ENCODE measurements at regions not wholly inside any gene's neighbourhood (a gene's known extent, or its start where the extent isn't known, plus 50 kb on each side); places are given as distances from the start of the nearest gene placed in this dataset.

- no peak overlapping the region for H3K27ac ChIP-seq (ENCODE audit: low read length)
- no peak overlapping the region for H3K4me2 ChIP-seq (ENCODE audit: insufficient read depth, low read length)
- no peak for ATAC-seq (ENCODE audit: insufficient read depth, low read depth)
- no peak overlapping the region for H3K9ac ChIP-seq (ENCODE audit: low read depth, low read length)
- H3K79me2 ChIP-seq (ENCODE audit: insufficient read depth, low read length) = no peaks in the 10 kb centered on the region
- H2AFZ ChIP-seq (ENCODE audit: low read depth, low read length) = no peak overlapping the region
- H3K9me3 ChIP-seq (ENCODE audit: insufficient read depth, low read length, severe bottlenecking) = no peaks in the 10 kb centered on the region
- no peaks in the 10 kb centered on the region for H3K27me3 ChIP-seq (ENCODE audit: insufficient read depth, low read length, poor library complexity)
- no peaks in the 10 kb centered on the region for H3K4me1 ChIP-seq (ENCODE audit: insufficient read depth, low read length)
- no peaks in the 10 kb centered on the region for H4K20me1 ChIP-seq (ENCODE audit: insufficient read depth, low read length)
- no peak for TF ChIP-seq CTCF (IDR thresholded peaks at IDR 0.05; ENCODE audit: borderline replicate concordance, extremely low read depth, low read length, poor library complexity, severe bottlenecking)
- no peak for TF ChIP-seq EZH2 (IDR thresholded peaks at IDR 0.05; ENCODE audit: borderline replicate concordance, low read depth, low read length, severe bottlenecking)
- no peak overlapping the region for H3K4me3 ChIP-seq (ENCODE audit: low read depth in 1 of 2, low read length in 2 of 2)
- H3K36me3 ChIP-seq (ENCODE audit: insufficient read depth, low read length) = no peaks in the 10 kb centered on the region
- DNase-seq = no peak
Measured at GRCh38 chr16:13756411-13757140, 163.4 kb upstream of the ERCC4 start.

GRCh38 chr16:13766334-13766733, 153.6 kb upstream of the ERCC4 start:
- Histone ChIP-seq H3K27ac (ENCODE audit: low read length) (no peak overlapping the region), H3K27me3 (ENCODE audit: insufficient read depth, low read length, poor library complexity) (peaks cover 6% of the 10 kb centered on the region), H3K4me1 (ENCODE audit: insufficient read depth, low read length) (no peaks in the 10 kb centered on the region), H3K9me3 (ENCODE audit: insufficient read depth, low read length, severe bottlenecking) (no peaks in the 10 kb centered on the region), H3K4me2 (ENCODE audit: insufficient read depth, low read length) (no peak overlapping the region), H3K4me3 (ENCODE audit: low read depth in 1 of 2, low read length in 2 of 2) (no peak overlapping the region), H3K79me2 (ENCODE audit: insufficient read depth, low read length) (no peaks in the 10 kb centered on the region), H4K20me1 (ENCODE audit: insufficient read depth, low read length) (no peaks in the 10 kb centered on the region), H3K9ac (ENCODE audit: low read depth, low read length) (no peak overlapping the region), H2AFZ (ENCODE audit: low read depth, low read length) (no peak overlapping the region), H3K36me3 (ENCODE audit: insufficient read depth, low read length) (no peaks in the 10 kb centered on the region)
- DNase-seq (no peak), ATAC-seq (ENCODE audit: insufficient read depth, low read depth) (no peak)
- TF ChIP-seq EZH2 (IDR thresholded peaks at IDR 0.05; ENCODE audit: borderline replicate concordance, low read depth, low read length, severe bottlenecking) (no peak), CTCF (IDR thresholded peaks at IDR 0.05; ENCODE audit: borderline replicate concordance, extremely low read depth, low read length, poor library complexity, severe bottlenecking) (no peak)

- Histone ChIP-seq H3K27ac (ENCODE audit: low read length) (no peak overlapping the region), H3K4me2 (ENCODE audit: insufficient read depth, low read length) (no peak overlapping the region), H3K9me3 (ENCODE audit: insufficient read depth, low read length, severe bottlenecking) (no peaks in the 10 kb centered on the region), H3K4me1 (ENCODE audit: insufficient read depth, low read length) (no peaks in the 10 kb centered on the region), H3K9ac (ENCODE audit: low read depth, low read length) (no peak overlapping the region), H3K4me3 (ENCODE audit: low read depth in 1 of 2, low read length in 2 of 2) (no peak overlapping the region), H2AFZ (ENCODE audit: low read depth, low read length) (no peak overlapping the region), H4K20me1 (ENCODE audit: insufficient read depth, low read length) (no peaks in the 10 kb centered on the region), H3K36me3 (ENCODE audit: insufficient read depth, low read length) (no peaks in the 10 kb centered on the region), H3K79me2 (ENCODE audit: insufficient read depth, low read length) (no peaks in the 10 kb centered on the region), H3K27me3 (ENCODE audit: insufficient read depth, low read length, poor library complexity) (peaks cover 1% of the 10 kb centered on the region)
- TF ChIP-seq CTCF (IDR thresholded peaks at IDR 0.05; ENCODE audit: borderline replicate concordance, extremely low read depth, low read length, poor library complexity, severe bottlenecking) (peak; percentile 28), EZH2 (IDR thresholded peaks at IDR 0.05; ENCODE audit: borderline replicate concordance, low read depth, low read length, severe bottlenecking) (no peak)
- no peak for DNase-seq
- no peak for ATAC-seq (ENCODE audit: insufficient read depth, low read depth)
Measured at GRCh38 chr16:13767215-13767614, 152.7 kb upstream of the ERCC4 start.
